ENCODE measurements at regions not wholly inside any gene's neighbourhood (a gene's known extent, or its start where the extent isn't known, plus 50 kb on each side); places are given as distances from the start of the nearest gene placed in this dataset.

GRCh38 chr9:89810431-89810830 lies 205.6 kb downstream of the GADD45G start:
- TF ChIP-seq CTCF (tag by site-specific recombination; IDR thresholded peaks at IDR 0.05) = no peak
- TF ChIP-seq ZNF175 (tag by site-specific recombination; IDR thresholded peaks at IDR 0.05) = no peak
- TF ChIP-seq ZNF398 (tag by site-specific recombination; IDR thresholded peaks at IDR 0.05) = no peak
- TF ChIP-seq ZNF670 (tag by site-specific recombination; IDR thresholded peaks at IDR 0.05; ENCODE audit: low read depth) = no peak
- no peak for TF ChIP-seq KLF9 (tag by site-specific recombination; IDR thresholded peaks at IDR 0.05; ENCODE audit: low read depth)
